Upper lobe of right lung (tissue), 1 donor: ENCODE measurements at regions not wholly inside any gene's neighbourhood (a gene's known extent, or its start where the extent isn't known, plus 50 kb on each side); places are given as distances from the start of the nearest gene placed in this dataset.

Source experiments
- ATAC-seq: fragments of 200-7000 bp; cut with Tn5 transposase; one replicate; pipeline ENCODE4 v1.9.1; 2020; ENCODE audit warnings: mild to moderate bottlenecking, moderate library complexity
- DNase-seq: peaks from one replicate; pipeline ENCODE4 v3.0.0-alpha.2; 2020
- H3K27ac ChIP-seq: fragments of 200-600 bp; one replicate; pipeline ENCODE4 v1.8.0; 2022
- H3K27me3 ChIP-seq: fragments of 200-600 bp; one replicate; pipeline ENCODE4 v1.8.0; 2022; ENCODE audit warnings: mild to moderate bottlenecking
- H3K36me3 ChIP-seq: fragments of 200-600 bp; one replicate; pipeline ENCODE4 v1.8.0; 2022
- H3K4me1 ChIP-seq: fragments of 200-600 bp; one replicate; pipeline ENCODE4 v1.8.0; 2022
- H3K4me3 ChIP-seq: fragments of 200-600 bp; one replicate; pipeline ENCODE4 v1.8.0; 2022; ENCODE audit warnings: mild to moderate bottlenecking
- H3K9me3 ChIP-seq: fragments of 200-600 bp; one replicate; pipeline ENCODE4 v1.8.0; 2022
- intact Hi-C: fragments of 100-400 bp; cut with DNase I; formaldehyde crosslinking; loops from one replicate; pipeline ENCODE4 v1.11.0; 2022
- TF ChIP-seq, protein P1 (sequence below): fragments of 200-600 bp; IDR thresholded peaks from one replicate; pipeline ENCODE4 v1.8.0; 2022; ENCODE audit warnings: antibody characterized with exemption
- donor health status: DM: no; HTN: yes; CAD: no; lungs with severe emphysema.

DNA sequence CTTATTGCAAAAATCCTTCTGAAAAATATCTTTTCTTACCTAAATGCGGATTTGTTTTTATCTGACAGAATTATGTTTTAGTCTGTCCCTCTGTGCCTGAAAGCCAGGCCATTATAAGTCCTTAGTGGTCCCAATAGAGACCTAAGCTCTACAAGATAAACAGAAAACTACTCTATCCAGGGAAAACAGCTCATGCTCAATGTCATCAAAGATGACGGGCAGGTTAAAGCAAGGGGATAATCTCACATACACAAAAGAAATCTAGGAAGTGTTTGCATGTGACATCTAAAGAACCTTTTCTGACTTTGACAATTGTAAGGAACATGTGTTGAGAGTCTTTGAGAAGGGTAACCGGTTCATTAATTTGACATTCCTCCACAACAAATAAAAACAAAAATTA is 741.1 kb upstream of the ID2 start:
- ATAC-seq (no peak), DNase-seq (no peak)
- Histone ChIP-seq H3K4me1 (no peaks in the 10 kb centered on the region), H3K4me3 (no peak overlapping the region), H3K27me3 (no peaks in the 10 kb centered on the region), H3K36me3 (no peaks in the 10 kb centered on the region), H3K9me3 (no peaks in the 10 kb centered on the region), H3K27ac (no peak overlapping the region)
- intact Hi-C loops: no loop called here
- TF ChIP-seq, protein P1, sequence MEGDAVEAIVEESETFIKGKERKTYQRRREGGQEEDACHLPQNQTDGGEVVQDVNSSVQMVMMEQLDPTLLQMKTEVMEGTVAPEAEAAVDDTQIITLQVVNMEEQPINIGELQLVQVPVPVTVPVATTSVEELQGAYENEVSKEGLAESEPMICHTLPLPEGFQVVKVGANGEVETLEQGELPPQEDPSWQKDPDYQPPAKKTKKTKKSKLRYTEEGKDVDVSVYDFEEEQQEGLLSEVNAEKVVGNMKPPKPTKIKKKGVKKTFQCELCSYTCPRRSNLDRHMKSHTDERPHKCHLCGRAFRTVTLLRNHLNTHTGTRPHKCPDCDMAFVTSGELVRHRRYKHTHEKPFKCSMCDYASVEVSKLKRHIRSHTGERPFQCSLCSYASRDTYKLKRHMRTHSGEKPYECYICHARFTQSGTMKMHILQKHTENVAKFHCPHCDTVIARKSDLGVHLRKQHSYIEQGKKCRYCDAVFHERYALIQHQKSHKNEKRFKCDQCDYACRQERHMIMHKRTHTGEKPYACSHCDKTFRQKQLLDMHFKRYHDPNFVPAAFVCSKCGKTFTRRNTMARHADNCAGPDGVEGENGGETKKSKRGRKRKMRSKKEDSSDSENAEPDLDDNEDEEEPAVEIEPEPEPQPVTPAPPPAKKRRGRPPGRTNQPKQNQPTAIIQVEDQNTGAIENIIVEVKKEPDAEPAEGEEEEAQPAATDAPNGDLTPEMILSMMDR: no peak

DNA sequence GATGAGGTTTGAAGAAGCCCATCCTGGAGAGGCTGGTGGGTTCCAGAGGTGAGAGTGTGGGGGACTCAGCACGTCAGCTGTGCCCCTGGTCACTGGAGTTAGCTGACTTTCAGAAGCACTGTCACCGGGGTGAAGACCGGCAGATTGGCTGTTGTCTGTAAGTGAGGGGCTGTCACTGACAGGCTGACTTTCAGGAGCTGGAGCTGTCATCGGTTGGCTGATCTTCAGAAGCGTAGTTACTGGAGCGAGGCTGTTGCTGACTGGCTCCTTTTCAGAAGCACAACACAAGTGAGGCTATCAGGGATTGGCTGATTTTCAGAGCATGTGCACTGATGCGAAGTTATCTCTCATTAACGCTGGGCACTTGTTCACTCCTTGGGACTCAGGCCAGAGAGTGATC is 738.4 kb upstream of the ID2 start:
- no peak overlapping the region for H3K27ac ChIP-seq
- no peaks in the 10 kb centered on the region for H3K36me3 ChIP-seq
- TF ChIP-seq, protein P1: no peak
- H3K4me3 ChIP-seq: no peak overlapping the region
- DNase-seq (no peak), ATAC-seq (no peak)
- H3K9me3 ChIP-seq: no peaks in the 10 kb centered on the region
- H3K4me1 ChIP-seq: no peaks in the 10 kb centered on the region
- intact Hi-C loops: no loop called here
- H3K27me3 ChIP-seq: no peaks in the 10 kb centered on the region

DNA sequence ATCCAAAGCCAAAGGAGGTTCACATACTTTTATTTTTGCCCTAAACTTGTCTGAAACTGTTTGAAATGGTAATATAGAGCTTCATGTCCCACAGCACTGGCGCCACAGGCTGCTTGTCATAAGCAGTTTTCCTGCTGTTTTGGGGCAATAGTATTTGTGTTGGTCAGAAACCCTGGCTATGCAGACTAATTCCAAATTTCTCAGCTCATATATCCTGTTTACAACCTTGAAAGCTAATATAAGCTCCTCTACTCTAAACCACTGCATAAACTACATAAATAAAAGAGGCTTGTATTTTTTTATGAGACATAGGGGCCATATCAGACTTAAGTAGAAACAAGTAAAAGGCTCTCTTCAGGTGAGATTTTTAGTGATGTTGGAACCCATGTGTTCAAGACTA is 736.8 kb upstream of the ID2 start:
- Histone ChIP-seq H3K27ac (no peak overlapping the region), H3K36me3 (no peaks in the 10 kb centered on the region), H3K4me3 (no peak overlapping the region), H3K9me3 (no peaks in the 10 kb centered on the region), H3K27me3 (no peaks in the 10 kb centered on the region), H3K4me1 (no peaks in the 10 kb centered on the region)
- intact Hi-C loops: no loop called here
- no peak for ATAC-seq
- no peak for DNase-seq
- TF ChIP-seq, protein P1: no peak

DNA sequence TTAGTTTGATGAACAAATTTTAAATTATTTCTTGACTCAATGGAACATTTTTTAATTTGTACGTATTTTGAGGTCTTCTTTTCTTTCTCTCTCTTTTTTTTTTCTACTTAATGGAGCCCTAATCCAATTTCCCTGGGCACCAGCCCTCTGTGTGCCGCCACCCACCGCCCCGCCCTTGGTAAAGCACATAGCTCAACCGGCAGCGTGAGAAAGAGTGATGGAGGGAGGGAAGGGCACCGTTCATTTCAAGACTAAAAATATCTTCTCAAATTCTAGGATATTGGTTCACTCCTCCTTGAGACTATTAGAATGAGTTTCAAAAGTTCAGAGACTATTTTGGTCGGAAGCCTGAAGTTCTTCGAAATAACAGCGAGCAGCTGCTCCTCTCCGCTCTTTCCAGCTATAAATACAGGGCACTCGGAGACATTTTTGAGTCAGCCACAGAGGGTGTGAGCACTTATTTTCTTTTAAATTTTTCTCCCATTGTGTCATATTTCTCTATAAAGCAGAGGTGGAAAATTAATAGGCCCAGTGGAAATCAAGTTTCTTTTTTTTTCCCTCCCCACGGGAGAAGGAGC is 731.7 kb upstream of the ID2 start:
- Histone ChIP-seq H3K36me3 (no peaks in the 10 kb centered on the region), H3K4me3 (no peak overlapping the region), H3K4me1 (no peaks in the 10 kb centered on the region), H3K27me3 (no peaks in the 10 kb centered on the region), H3K9me3 (no peaks in the 10 kb centered on the region), H3K27ac (no peak overlapping the region)
- TF ChIP-seq, protein P1: no peak
- intact Hi-C loops: no loop called here
- DNase-seq (no peak), ATAC-seq (no peak)

DNA sequence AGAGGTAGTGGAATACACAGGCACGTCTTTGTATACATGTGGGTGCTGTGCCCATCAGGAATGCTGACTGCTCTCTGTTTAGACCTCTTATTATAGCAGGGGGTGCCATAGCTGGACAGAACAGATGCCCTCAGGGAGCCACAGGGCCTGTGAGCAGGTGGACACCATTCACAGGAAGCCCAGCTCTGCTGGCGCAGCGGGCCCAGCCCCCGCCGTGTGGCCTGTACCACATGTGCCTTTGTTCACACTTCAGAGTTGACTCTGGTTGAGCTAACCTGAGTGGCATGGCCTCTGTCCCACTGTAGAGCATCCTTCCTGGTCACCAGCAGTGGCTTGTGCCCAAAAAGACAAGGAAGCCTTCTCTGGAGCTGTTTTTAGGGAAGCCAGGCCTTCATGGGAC is 730.9 kb upstream of the ID2 start:
- Histone ChIP-seq H3K4me1 (no peaks in the 10 kb centered on the region), H3K27ac (no peak overlapping the region), H3K36me3 (no peaks in the 10 kb centered on the region), H3K4me3 (no peak overlapping the region), H3K9me3 (no peaks in the 10 kb centered on the region), H3K27me3 (no peaks in the 10 kb centered on the region)
- ATAC-seq: no peak
- no peak for DNase-seq
- intact Hi-C loops: no loop called here
- TF ChIP-seq, protein P1: no peak

DNA sequence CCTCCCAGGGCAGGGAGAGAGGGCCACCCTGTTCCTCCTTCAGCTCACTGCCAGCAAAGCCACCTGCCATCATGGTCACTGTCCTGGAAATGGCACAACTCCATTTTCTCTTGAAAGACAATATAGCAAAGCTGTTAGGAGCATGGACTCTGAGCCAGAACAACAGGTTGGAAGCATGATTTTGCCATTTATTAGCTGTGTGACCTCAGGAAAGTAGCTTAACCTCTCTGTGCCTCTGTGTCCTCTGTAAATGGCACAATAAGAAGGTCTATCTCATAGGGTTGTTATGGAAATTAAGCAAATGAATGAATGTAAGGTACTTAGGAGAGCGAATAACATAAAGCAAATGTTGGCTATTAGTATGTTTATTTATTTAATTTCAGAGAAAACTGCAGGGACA is 730.4 kb upstream of the ID2 start:
- no peak overlapping the region for H3K27ac ChIP-seq
- TF ChIP-seq, protein P1: no peak
- no peaks in the 10 kb centered on the region for H3K27me3 ChIP-seq
- H3K4me1 ChIP-seq: no peaks in the 10 kb centered on the region
- DNase-seq (no peak), ATAC-seq (no peak)
- H3K36me3 ChIP-seq: no peaks in the 10 kb centered on the region
- H3K4me3 ChIP-seq: no peak overlapping the region
- no peaks in the 10 kb centered on the region for H3K9me3 ChIP-seq
- intact Hi-C loops: no loop called here
